ENCODE measurements at regions not wholly inside any gene's neighbourhood (a gene's known extent, or its start where the extent isn't known, plus 50 kb on each side); places are given as distances from the start of the nearest gene placed in this dataset.

- DNase-seq = no peak
Measured at GRCh38 chr20:11409561-11409960, 508.1 kb upstream of the BTBD3 start.

DNA sequence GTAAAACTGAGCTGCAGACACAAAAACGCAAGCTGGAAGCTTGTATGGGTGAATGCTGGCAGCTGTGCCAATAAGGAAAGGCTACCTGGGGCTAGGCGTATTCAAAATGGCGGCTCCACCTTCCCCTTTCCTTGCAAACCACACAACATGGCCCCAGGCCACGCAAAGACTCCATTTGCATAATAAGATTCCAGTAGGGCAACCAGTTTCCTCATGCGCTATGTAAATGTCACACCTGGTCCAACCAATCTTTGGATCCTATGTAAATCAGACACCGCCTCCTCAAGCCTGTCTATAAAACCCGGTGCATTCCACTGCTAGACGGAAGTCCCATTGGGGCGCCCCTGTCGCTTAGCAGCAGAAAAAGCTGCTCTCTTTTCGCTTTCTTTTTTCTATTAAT is 505.9 kb upstream of the BTBD3 start:
- no peak for DNase-seq

DNA sequence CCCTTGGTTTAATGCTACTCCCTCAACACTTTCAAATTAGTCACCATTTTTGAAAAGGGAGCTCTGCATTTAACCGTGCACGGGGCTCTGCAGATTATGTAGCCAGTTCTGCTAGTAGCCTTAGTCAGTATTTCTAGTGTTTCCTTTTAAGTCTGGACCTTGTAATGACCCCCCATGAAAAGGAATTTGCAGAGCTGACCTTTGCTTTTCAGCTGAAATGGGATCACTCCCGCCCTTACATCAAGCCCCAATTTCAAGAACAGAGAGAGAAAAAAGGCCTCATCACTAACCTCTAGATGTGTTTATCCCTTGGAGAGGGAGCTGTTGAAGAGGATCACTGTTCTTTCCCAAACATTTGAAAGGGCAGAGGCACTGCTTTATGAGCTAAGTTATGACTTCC is 490.7 kb upstream of the BTBD3 start:
- no peak for DNase-seq

DNA sequence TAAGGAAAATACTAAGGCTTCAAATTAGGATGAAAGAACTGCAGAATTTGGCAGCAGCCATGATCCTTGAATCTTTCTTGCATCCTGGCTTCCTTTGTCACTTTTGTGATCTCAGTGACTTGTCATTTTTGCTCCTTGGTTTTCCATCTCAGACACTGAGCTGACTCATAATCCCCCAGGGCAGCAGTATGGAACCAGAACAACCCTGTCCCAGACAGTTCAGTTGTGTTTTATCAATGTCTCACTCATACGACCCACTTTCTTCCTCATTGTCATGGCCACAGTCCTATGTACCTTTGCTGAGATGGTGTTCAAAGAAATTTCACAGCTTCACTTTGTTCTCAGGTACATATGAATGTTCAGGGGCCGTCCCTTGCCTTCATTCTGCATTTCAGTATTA is 488.5 kb upstream of the BTBD3 start:
- DNase-seq = no peak

DNA sequence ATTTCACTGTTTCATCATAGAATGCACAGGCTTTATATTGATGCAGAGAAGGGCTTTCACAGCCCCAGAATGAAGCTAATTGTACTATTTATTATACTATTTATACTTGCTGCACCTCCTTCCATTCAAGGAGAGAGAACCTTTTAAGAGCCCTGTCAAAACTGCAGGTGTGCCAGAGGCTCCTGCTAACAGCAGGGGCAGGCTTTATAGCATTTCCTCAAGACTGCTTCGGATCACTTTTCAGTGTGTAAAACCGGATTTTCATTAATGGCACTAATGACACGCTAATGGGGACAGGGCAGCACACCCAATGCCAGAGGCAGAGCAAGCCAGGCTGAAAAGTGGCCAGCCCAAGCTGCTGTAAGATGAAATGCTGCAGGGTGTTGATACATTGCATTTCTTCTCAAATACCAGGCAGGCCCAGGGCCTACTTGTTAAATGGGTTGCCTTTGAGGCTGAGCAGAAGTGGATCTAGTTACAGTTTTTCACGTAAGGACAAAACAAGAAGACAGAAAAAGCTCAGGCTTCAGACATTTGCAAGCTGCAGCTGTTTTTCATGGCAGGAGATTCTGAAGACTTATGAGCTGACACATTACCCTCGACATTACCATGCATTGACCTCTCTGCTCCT is 487.7 kb upstream of the BTBD3 start:
- peak; percentile 27 for DNase-seq

GRCh38 chr20:11430652-11431051 is 487.0 kb upstream of the BTBD3 start:
- DNase-seq = no peak

GRCh38 chr20:11431621-11432020 is 486.1 kb upstream of the BTBD3 start:
- DNase-seq = no peak

- DNase-seq = no peak
Measured at GRCh38 chr20:11432407-11432806, 485.3 kb upstream of the BTBD3 start.

DNA sequence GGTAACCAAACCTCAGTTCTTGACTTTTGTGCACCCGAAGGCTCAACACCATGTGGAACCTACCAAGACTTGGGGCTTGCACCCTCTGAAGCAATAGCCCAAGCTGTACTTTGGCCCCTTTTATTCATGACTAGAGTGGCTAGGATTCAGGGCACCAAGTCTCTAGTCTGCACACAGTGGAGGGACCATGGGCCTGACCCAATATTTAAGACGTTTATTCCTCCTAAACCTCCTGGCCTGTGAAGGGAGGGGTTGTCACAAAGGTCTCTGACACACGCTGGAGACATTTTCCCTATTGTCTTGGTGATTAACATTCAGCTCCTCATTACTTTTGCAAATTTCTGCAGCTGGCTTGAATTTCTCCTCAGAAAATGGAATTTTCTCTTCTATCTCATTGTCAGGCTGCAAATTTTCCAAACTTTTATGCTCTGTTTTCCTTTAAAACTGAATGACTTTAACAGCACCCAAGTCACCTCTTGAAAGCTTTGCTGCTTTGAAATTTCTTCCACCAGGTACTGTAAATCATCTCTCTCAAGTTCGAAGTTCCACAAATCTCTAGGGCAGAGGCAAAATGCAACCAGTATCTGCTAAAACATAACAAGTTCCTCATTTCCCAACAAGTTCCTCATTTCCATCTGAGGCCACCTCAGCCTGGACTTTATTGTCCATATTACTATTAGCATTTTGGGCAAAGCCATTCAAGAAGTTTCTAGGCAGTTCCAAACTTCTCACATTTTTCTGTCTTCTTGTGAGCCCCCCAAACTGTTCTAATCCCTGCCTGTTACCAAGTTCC is 481.4 kb upstream of the BTBD3 start:
- no peak for DNase-seq

DNA sequence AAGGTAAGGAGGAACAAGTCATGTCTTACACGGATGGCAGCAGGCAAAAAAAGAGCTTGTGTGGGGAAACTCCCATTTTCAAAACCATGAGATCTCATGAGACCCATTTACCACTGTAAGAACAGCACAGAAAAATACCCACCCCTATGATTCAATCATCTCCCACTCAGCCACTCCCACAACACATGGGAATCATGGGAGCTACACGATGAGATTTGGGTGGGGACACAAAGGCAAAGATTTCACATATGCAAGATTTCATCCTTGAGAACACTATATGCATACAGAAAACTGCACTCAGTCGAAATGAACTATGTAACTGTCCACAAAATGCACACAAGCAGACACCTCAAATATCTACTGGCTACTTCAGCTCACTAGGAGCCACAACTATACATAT is 480.6 kb upstream of the BTBD3 start:
- no peak for DNase-seq

GRCh38 chr20:11437611-11438380 is 479.9 kb upstream of the BTBD3 start:
- no peak for DNase-seq

GRCh38 chr20:11438412-11438811 is 479.3 kb upstream of the BTBD3 start:
- no peak for DNase-seq

GRCh38 chr20:11443382-11444119 is 474.1 kb upstream of the BTBD3 start:
- DNase-seq = no peak

DNA sequence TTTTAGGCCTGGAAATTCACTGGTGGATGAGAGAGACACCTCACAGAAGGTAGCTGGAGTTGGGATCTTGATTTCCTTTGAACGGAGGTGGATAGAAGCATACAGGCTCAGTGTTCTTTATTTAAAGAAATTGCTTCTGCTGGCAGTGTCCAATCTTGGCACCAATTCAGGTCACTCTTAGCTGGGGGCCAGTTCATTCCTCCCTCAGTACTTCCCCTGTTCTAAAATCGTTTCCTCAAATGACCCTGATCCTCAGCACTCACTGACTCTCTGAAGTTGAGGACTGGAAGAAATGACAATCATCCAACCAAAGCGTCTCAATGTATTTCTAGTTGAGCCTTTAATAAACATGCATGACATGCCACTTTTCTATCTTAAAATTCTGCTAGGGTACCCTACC is 472.5 kb upstream of the BTBD3 start:
- DNase-seq = no peak

DNA sequence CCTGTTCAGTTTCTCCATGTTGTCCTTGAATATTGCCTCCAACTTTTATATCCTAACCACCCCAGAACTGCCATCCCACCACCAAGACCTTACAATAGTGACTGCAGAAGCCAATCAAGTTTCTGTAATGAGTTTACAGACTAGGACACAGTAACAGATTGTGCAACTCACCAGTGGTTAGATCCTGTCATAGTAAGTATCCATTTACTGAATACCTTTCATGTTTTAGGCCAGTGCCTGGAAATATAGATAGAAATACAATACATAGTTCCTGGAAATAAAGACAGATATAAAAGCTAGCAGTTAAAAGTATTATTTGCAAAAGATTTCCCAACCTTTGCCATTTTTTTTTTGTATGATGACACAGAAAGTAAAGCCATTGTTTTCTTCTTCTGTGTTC is 471.8 kb upstream of the BTBD3 start:
- DNase-seq = no peak

DNA sequence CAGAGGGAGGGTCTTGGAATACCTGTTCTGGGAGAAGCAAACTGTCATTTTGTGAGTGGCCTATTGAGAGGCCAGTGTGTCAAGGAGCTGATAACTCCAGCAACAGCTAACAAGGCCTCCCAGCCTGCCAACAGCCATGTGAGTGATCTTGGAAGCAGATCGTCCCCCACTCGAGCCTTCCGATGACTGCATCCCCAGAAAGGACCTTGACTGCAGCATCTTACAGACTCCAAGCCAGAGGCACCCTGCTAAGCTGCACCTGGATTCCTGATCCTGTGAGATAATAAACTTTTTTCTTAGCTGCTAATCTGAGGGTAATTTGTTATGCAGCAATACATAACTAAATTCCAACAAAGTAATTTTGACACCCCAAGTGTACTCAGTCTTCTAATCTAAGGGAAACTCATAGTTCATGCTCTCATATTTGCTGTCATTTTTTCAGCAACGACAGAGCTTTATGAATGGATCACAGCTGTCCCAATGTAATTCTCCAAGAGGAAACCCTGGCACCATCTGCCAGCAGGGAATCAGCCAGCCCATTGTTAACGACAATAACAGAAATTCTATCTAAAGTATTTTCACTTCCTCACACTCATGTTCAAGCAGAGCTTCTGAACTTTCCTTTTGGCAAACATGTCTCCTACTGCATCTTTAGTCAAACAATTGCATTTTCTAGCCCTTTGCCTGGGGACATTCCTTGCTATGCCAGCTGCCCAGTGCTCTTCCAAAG is 470.2 kb upstream of the BTBD3 start:
- no peak for DNase-seq

GRCh38 chr20:11448554-11448953 is 469.1 kb upstream of the BTBD3 start:
- no peak for DNase-seq

GRCh38 chr20:11451793-11452291 is 465.9 kb upstream of the BTBD3 start:
- DNase-seq = peak; percentile 12

GRCh38 chr20:11452326-11452725 is 465.4 kb upstream of the BTBD3 start:
- DNase-seq = peak; percentile 12

GRCh38 chr20:11453430-11453829 is 464.3 kb upstream of the BTBD3 start:
- no peak for DNase-seq

DNA sequence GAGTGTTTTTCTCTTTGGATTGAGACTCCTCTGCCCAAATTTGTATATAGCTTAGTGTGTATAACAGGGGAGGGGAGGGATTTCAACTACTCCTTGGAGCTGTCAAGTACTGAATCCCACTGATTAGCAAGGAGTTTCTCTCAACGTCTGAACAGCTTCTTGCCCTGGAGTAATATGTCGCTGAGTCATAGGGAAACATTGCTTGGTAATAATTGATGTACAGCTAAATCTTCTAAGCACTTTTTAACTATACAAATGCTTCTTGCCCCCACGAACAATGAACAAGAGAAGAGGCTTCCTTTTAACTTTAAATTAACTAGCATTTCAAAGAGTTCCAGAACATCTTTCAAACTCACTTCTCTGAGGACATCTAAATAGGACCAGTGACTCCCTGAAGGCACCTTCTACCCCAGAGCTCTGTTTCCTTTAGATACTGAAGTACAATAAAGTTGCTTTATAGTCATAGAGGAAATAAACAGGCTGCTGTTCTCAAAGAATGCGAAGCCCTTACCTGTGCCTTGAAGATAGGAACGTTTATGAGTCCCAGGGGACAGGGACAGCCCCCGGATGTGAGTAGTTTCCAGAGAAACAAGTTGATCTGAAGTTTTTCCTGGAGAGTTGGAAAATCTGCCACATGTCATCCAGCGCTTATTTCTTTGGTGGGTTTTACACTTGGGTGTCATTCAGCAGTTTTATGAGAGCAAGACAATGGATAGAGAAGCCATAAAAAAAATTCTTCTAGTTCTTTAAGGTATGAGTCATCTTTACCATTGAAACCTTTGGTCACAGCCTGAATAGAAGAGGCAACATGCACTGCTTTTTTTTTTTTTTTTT is 462.5 kb upstream of the BTBD3 start:
- DNase-seq = no peak

Measured in right kidney (tissue), 1 donor.